H9 (cell line): ENCODE measurements at regions not wholly inside any gene's neighbourhood (a gene's known extent, or its start where the extent isn't known, plus 50 kb on each side); places are given as distances from the start of the nearest gene placed in this dataset.

Source experiments
- DNase-seq: peaks from one replicate; pipeline ENCODE4 v3.0.0-alpha.2; 2017
- H2AFZ ChIP-seq: one replicate; pipeline ENCODE4 v1.6.1; 2013; ENCODE audit warnings: mild to moderate bottlenecking, low read length, control low read depth, moderate library complexity
- H2AK5ac ChIP-seq: 2 replicates; pipeline ENCODE4 v1.6.1; 2013; ENCODE audit warnings: low read length, control low read depth, mixed read lengths; ENCODE audit not compliant: insufficient read length
- H2BK120ac ChIP-seq: one replicate; pipeline ENCODE4 v1.6.1; 2013; ENCODE audit warnings: low read depth, mild to moderate bottlenecking, low read length, control low read depth, inconsistent platforms; ENCODE audit not compliant: poor library complexity, severe bottlenecking
- H2BK12ac ChIP-seq: 2 replicates; pipeline ENCODE4 v1.6.1; 2013; ENCODE audit warnings: low read length, control low read depth, mixed read lengths, low read depth; ENCODE audit not compliant: insufficient read length
- H2BK15ac ChIP-seq: 2 replicates; pipeline ENCODE4 v1.6.1; 2013; ENCODE audit warnings: low read depth, low read length, control low read depth
- H2BK20ac ChIP-seq: one replicate; pipeline ENCODE4 v1.6.1; 2013; ENCODE audit warnings: low read depth, mild to moderate bottlenecking, low read length, control low read depth, inconsistent platforms; ENCODE audit not compliant: poor library complexity, severe bottlenecking
- H2BK5ac ChIP-seq: 2 replicates; pipeline ENCODE4 v1.6.1; 2013; ENCODE audit warnings: low read length, control low read depth, mixed read lengths; ENCODE audit not compliant: insufficient read length
- H3K14ac ChIP-seq: 2 replicates; pipeline ENCODE4 v1.6.1; 2013; ENCODE audit warnings: low read length, control low read depth; ENCODE audit not compliant: insufficient read depth
- H3K18ac ChIP-seq: 2 replicates; pipeline ENCODE4 v1.6.1; 2013; ENCODE audit warnings: low read depth, mild to moderate bottlenecking, mixed read lengths, low read length, control low read depth; ENCODE audit not compliant: insufficient read length
- H3K23ac ChIP-seq: 2 replicates; pipeline ENCODE4 v1.6.1; 2013; ENCODE audit warnings: low read length, control low read depth, mixed read lengths, low read depth; ENCODE audit not compliant: insufficient read length
- H3K23me2 ChIP-seq: 2 replicates; pipeline ENCODE4 v1.6.1; 2013; ENCODE audit warnings: low read depth, mild to moderate bottlenecking, mixed read lengths, low read length, control low read depth; ENCODE audit not compliant: insufficient read length, poor library complexity, severe bottlenecking
- H3K27ac ChIP-seq: 2 replicates; pipeline ENCODE4 v1.5.1; 2013; ENCODE audit warnings: low read length, control low read depth, mixed read lengths, low read depth; ENCODE audit not compliant: insufficient read length
- H3K27me3 ChIP-seq: 2 replicates; pipeline ENCODE4 v1.6.1; 2013; ENCODE audit warnings: low read length, control low read depth, inconsistent platforms; ENCODE audit not compliant: insufficient read depth
- H3K4ac ChIP-seq: 2 replicates; pipeline ENCODE4 v1.6.1; 2013; ENCODE audit warnings: low read depth, mild to moderate bottlenecking, control low read depth, inconsistent platforms, low read length, moderate library complexity
- H3K4me1 ChIP-seq: 2 replicates; pipeline ENCODE4 v1.6.1; 2013; ENCODE audit warnings: low read length, control low read depth, inconsistent platforms; ENCODE audit not compliant: insufficient read depth
- H3K4me2 ChIP-seq: 2 replicates; pipeline ENCODE4 v1.6.1; 2013; ENCODE audit warnings: low read length, control low read depth, mixed read lengths; ENCODE audit not compliant: insufficient read length, insufficient read depth
- H3K56ac ChIP-seq: 2 replicates; pipeline ENCODE4 v1.6.1; 2013; ENCODE audit warnings: low read depth, mild to moderate bottlenecking, mixed read lengths, low read length, control low read depth; ENCODE audit not compliant: insufficient read length
- H3K79me1 ChIP-seq: 2 replicates; pipeline ENCODE4 v1.6.1; 2013; ENCODE audit warnings: low read depth, mild to moderate bottlenecking, moderate library complexity, low read length, control low read depth, inconsistent platforms; ENCODE audit not compliant: insufficient read depth, poor library complexity, severe bottlenecking
- H3K79me2 ChIP-seq: 2 replicates; pipeline ENCODE4 v1.6.1; 2013; ENCODE audit warnings: low read length, control low read depth, inconsistent platforms; ENCODE audit not compliant: insufficient read depth
- H3K9ac ChIP-seq: 2 replicates; pipeline ENCODE4 v1.6.1; 2013; ENCODE audit warnings: low read length, control low read depth, mixed read lengths; ENCODE audit not compliant: insufficient read length; ENCODE audit errors: extremely low read depth
- H3K9me3 ChIP-seq: one replicate; pipeline ENCODE4 v1.6.1; 2013; ENCODE audit warnings: low read depth, low read length, inconsistent platforms; ENCODE audit not compliant: control insufficient read depth
- H3T11ph ChIP-seq: one replicate; pipeline ENCODE4 v1.6.1; 2013; ENCODE audit warnings: mild to moderate bottlenecking, low read length, control low read depth, inconsistent platforms
- H4K20me1 ChIP-seq: one replicate; pipeline ENCODE4 v1.6.1; 2013; ENCODE audit not compliant: control insufficient read depth, insufficient read length, insufficient read depth
- H4K5ac ChIP-seq: 2 replicates; pipeline ENCODE4 v1.6.1; 2013; ENCODE audit warnings: low read depth, mild to moderate bottlenecking, mixed read lengths, low read length, control low read depth; ENCODE audit not compliant: insufficient read length
- H4K8ac ChIP-seq: replicated peaks from 2 replicates; pipeline ENCODE4 v1.6.1; 2013; ENCODE audit warnings: low read length, control low read depth, mixed read lengths, low read depth; ENCODE audit not compliant: insufficient read length
- H4K91ac ChIP-seq: 2 replicates; pipeline ENCODE4 v1.6.1; 2013; ENCODE audit warnings: low read depth, mild to moderate bottlenecking, moderate library complexity, mixed read lengths, low read length, control low read depth; ENCODE audit not compliant: insufficient read length
- H3K27ac Mint-ChIP-seq, 3 experiments: 2 replicates in 2 of 3; 3 replicates in 1 of 3; pipeline ENCODE4 v1.8.0; 2020 to 2021; ENCODE audit warnings: mixed read lengths in 3 of 3, mild to moderate bottlenecking in 1 of 3, moderate library complexity in 1 of 3
- H3K27me3 Mint-ChIP-seq: 2 replicates; pipeline ENCODE4 v1.8.0; 2021; ENCODE audit warnings: low read depth, mild to moderate bottlenecking, moderate library complexity, mixed read lengths
- H3K36me3 Mint-ChIP-seq, 3 experiments: 2 replicates in 2 of 3; 3 replicates in 1 of 3; pipeline ENCODE4 v1.8.0; 2020 to 2021; ENCODE audit warnings: low read depth in 3 of 3, mixed read lengths in 3 of 3; ENCODE audit not compliant: insufficient read depth in 1 of 3
- H3K4me1 Mint-ChIP-seq, 2 experiments: 2 replicates each; pipeline ENCODE4 v1.8.0; 2020; ENCODE audit warnings: mixed read lengths in 2 of 2
- H3K4me3 Mint-ChIP-seq, 2 experiments: 2 replicates in 1 of 2; 3 replicates in 1 of 2; pipeline ENCODE4 v1.8.0; 2020 to 2021; ENCODE audit warnings: mild to moderate bottlenecking in 2 of 2, mixed read lengths in 2 of 2, moderate library complexity in 1 of 2
- H3K9me3 Mint-ChIP-seq, 2 experiments: 2 replicates in 1 of 2; 3 replicates in 1 of 2; pipeline ENCODE4 v1.8.0; 2020; ENCODE audit warnings: mild to moderate bottlenecking in 2 of 2, mixed read lengths in 2 of 2, moderate library complexity in 1 of 2
- WGBS: extraction: QIAGEN DNeasy Blood & Tissue Kit; methylation state at CpG from one replicate; pipeline ENCODE4 v1.1.7; 2013; ENCODE audit warnings: missing lambda C conversion rate, low lambda C conversion rate, mixed read lengths; ENCODE audit not compliant: insufficient read length; ENCODE audit errors: extremely low coverage; 5-methylcytosine and 5-hydroxymethylcytosine counted together
- TF ChIP-seq, protein P1 (sequence below): fragments of 200-600 bp; sonication (generic); conservative IDR thresholded peaks from 3 replicates; pipeline ENCODE4 v1.8.0; 2021; ENCODE audit warnings: antibody characterized with exemption, mild to moderate bottlenecking

DNA sequence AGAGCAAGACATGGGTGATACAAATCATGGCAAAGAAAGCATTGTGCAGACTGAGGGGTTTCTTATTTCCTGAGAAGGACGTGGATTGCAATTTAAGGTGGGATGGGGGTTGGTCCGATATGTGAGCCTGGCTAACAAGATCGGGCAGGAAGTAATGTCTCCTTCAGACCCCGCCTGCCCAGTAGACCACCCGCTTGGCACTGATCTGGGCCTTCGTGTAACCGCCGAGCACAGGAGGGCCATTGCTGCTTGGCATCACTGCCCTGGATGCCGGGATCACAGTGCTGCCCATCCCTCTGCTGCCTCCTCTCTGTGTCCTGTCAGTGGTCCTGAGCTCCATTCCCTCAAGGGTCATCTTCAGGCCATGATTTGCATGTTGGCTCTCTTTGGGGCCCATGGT, 214.6 kb upstream of the ZNF32 start:
- H3K23me2 ChIP-seq = no peaks in the 10 kb centered on the region
- no peaks in the 10 kb centered on the region for H3K9me3 Mint-ChIP-seq
- no peak overlapping the region for H3K27ac Mint-ChIP-seq
- no peaks in the 10 kb centered on the region for H3K79me1 ChIP-seq
- H3K79me2 ChIP-seq = no peaks in the 10 kb centered on the region
- no peak overlapping the region for H2BK15ac ChIP-seq
- no peak overlapping the region for H4K5ac ChIP-seq
- no peaks in the 10 kb centered on the region for H3K27me3 ChIP-seq
- H3K4me2 ChIP-seq = no peak overlapping the region
- H3K23ac ChIP-seq = no peak overlapping the region
- H3K36me3 Mint-ChIP-seq = no peaks in the 10 kb centered on the region
- H2BK120ac ChIP-seq = no peak overlapping the region
- peaks cover 0 to 2% of the 10 kb centered on the region in 2 experiments; a peak in 1 of 4 replicates for H3K4me1 Mint-ChIP-seq
- H3K27me3 Mint-ChIP-seq = peaks cover 4% of the 10 kb centered on the region
- H2AFZ ChIP-seq = no peak overlapping the region
- no peak overlapping the region for H3K9ac ChIP-seq
- H2BK5ac ChIP-seq = no peak overlapping the region
- H2BK12ac ChIP-seq = no peak overlapping the region
- no peak overlapping the region for H4K8ac ChIP-seq
- H4K91ac ChIP-seq = no peak overlapping the region
- no peak overlapping the region for H3T11ph ChIP-seq
- no peak overlapping the region for H3K4ac ChIP-seq
- no peaks in the 10 kb centered on the region for H3K9me3 ChIP-seq
- no peaks in the 10 kb centered on the region for H3K4me1 ChIP-seq
- no peak overlapping the region for H3K27ac ChIP-seq
- WGBS = no CpG with 5 or more reads among the region's 9 CpGs
- H2BK20ac ChIP-seq = no peak overlapping the region
- H4K20me1 ChIP-seq = no peaks in the 10 kb centered on the region
- no peak overlapping the region for H3K56ac ChIP-seq
- H3K4me3 Mint-ChIP-seq = no peak overlapping the region; a peak in 1 of 5 replicates
- no peak overlapping the region for H2AK5ac ChIP-seq
- TF ChIP-seq, protein P1, sequence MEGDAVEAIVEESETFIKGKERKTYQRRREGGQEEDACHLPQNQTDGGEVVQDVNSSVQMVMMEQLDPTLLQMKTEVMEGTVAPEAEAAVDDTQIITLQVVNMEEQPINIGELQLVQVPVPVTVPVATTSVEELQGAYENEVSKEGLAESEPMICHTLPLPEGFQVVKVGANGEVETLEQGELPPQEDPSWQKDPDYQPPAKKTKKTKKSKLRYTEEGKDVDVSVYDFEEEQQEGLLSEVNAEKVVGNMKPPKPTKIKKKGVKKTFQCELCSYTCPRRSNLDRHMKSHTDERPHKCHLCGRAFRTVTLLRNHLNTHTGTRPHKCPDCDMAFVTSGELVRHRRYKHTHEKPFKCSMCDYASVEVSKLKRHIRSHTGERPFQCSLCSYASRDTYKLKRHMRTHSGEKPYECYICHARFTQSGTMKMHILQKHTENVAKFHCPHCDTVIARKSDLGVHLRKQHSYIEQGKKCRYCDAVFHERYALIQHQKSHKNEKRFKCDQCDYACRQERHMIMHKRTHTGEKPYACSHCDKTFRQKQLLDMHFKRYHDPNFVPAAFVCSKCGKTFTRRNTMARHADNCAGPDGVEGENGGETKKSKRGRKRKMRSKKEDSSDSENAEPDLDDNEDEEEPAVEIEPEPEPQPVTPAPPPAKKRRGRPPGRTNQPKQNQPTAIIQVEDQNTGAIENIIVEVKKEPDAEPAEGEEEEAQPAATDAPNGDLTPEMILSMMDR = no peak
- no peak overlapping the region for H3K18ac ChIP-seq
- no peak for DNase-seq
- H3K14ac ChIP-seq = no peak overlapping the region
